Choroid plexus epithelial cell (primary cell): ENCODE measurements at regions not wholly inside any gene's neighbourhood (a gene's known extent, or its start where the extent isn't known, plus 50 kb on each side); places are given as distances from the start of the nearest gene placed in this dataset.

ENCODE experiments used
- DNase-seq: peaks from one replicate; pipeline ENCODE4 v3.0.0-alpha.2; 2010; ENCODE audit warnings: low read depth
- H3K4me3 ChIP-seq: 2 replicates; pipeline ENCODE4 v1.5.1; 2011; ENCODE audit warnings: low read depth, mild to moderate bottlenecking, control low read depth, low read length, moderate library complexity
- TF ChIP-seq, protein P1 (sequence below): conservative IDR thresholded peaks from 2 replicates; pipeline ENCODE4 v1.5.1; 2011; ENCODE audit warnings: low read depth, mild to moderate bottlenecking, control low read depth, inconsistent platforms, low read length, moderate library complexity

DNA sequence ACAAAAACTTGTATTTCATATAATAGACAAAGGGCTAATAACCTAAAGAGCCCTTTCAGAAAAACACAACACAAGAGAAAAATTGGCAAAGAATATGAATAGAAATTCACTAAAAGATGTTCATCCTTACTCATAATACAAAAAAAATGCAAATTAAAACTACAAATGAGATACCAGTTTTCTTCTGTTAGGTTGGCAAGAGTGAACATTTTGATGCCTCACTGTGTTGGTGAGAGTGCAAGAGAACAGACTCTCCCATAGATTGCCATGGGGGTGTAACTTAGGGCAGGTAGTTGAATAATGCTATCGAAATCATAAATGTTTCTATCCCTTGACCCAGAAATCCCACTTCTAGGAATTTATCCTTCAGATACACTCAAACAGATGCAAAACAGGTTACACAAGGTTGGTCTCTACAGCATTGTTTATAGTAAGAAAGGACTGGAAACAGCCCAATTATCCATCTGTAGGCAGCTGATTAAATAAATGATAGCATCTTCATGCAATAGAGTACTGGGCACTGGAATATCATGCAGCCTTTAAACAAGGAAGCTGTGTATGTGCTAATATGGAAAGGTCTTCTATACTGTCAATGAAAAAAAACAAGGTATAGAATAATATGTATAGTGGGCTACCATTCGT is 146.3 kb downstream of the TLE3 start:
- no peak for DNase-seq
- no peak overlapping the region for H3K4me3 ChIP-seq
- TF ChIP-seq, protein P1, sequence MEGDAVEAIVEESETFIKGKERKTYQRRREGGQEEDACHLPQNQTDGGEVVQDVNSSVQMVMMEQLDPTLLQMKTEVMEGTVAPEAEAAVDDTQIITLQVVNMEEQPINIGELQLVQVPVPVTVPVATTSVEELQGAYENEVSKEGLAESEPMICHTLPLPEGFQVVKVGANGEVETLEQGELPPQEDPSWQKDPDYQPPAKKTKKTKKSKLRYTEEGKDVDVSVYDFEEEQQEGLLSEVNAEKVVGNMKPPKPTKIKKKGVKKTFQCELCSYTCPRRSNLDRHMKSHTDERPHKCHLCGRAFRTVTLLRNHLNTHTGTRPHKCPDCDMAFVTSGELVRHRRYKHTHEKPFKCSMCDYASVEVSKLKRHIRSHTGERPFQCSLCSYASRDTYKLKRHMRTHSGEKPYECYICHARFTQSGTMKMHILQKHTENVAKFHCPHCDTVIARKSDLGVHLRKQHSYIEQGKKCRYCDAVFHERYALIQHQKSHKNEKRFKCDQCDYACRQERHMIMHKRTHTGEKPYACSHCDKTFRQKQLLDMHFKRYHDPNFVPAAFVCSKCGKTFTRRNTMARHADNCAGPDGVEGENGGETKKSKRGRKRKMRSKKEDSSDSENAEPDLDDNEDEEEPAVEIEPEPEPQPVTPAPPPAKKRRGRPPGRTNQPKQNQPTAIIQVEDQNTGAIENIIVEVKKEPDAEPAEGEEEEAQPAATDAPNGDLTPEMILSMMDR: no peak

DNA sequence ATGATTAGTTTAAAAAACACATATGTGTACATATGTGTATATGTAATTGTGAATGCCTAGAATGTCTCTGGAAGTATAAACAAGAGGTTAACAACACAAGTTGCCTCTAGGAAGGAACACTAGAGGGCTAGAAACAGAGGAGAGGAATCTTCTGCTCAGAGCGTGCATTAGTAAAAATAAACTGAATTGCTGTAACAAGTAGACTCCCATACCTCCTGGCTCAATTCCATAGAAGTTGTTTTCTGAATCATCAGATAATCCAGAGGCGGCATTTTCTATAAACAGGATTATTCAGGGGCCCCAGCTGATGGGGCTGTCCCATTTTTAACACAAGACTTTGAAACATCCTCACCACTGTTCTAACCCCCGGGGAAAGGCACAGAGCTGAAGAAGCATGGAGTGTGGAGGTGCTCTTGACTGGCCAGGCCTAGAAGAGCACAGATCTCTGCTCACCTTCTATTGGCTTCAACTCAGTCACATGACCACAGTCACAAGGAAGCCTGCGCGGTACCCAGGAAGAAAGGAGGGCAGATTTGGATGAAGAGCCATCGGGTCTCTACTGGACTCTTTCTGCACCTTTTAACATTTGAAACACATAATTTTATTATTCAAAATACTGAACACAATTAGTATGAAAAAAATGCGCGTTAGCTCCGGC is 145.7 kb downstream of the TLE3 start:
- TF ChIP-seq, protein P1: peak; percentile 44
- H3K4me3 ChIP-seq: no peak overlapping the region
- peak; percentile 64 for DNase-seq

DNA sequence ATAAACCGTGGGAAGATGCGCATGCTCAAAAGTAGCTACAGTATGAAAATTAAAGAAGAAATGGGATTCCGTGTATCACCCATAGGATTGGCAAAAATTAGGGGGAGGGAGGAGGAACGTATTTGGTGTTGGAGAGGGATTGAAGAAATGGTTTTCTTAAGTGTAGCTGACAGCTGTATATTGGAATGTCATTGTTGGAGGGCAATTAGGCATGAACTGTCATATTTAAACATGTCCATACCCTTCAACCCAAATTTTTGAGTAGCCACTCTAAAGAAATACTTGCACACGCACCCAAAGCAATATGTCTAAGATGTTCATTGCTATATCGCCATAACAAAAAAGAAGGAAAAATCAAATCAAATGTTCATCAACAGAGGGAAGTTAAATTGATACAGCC is 144.7 kb downstream of the TLE3 start:
- TF ChIP-seq, protein P1: no peak
- no peak for DNase-seq
- H3K4me3 ChIP-seq: no peak overlapping the region

DNA sequence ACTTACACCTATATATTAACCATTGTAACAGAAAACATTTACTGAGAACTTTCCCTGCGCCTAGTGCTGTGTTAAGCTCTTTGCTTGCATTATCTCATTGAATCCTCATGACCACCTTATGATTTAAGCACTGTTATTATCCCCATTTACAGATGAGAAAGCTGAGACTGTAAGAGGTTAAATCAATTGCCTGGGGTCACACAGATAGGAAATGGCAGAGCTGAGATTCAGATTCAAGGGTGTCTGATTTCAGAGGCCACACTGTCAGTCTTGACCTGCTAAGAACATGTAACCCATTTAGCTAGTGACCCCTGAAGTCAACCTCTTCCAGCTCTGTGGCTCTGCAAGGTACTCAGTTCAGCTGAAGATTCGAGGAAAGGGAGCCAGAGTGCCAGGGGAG is 143.9 kb downstream of the TLE3 start:
- H3K4me3 ChIP-seq: no peak overlapping the region
- no peak for DNase-seq
- TF ChIP-seq, protein P1: no peak

DNA sequence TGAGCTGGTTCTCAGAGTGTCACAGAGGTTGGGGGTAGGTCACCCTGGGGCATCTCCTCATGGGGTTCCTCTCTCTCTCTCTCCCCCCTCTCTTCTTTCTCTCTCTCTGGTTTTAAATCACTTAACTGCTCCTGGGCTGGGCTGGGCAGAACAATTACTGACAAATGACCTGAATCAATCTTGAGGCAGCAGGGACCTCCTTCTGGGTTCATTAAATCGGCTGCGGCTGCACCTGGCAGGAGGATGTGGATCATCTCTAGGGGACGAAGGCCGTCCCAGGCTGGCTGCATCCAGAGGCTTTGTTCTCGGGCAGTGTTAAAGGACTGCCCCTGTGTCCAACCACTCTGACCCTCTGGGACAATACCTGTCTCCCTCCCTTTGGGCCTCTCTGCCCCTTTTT is 143.1 kb downstream of the TLE3 start:
- no peak for DNase-seq
- H3K4me3 ChIP-seq: no peak overlapping the region
- TF ChIP-seq, protein P1: no peak

DNA sequence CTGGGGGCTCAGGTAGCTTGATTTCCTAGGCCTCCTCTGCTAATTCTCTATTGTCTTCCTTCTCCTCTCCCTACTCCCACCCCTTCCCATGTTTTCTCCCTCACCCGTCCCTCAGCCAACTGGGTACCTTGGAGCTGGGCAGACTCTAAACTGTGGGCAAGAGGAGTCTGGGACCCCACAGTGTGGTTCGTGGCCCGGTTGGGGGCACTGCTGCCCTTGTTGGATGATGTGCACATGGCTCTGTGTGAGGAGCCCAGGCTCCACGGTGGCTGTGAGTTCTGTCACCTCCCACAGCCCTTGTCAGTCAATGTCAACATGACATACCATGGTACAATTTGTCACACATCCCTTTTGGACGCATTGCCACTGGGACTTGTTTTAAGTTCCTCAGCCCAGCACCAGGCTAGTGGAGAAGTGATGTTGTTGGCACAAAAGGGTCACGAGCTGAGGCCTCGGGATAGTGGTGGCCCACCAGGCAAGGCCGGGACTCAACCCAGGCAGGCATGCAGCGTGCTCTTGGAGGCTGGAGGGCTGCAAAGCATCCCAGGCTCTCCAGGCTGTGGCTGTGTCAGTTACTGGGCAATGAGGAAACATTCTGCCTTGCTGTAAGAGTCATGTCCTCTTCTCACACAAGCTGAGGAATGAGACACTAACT is 142.3 kb downstream of the TLE3 start:
- DNase-seq: no peak
- no peak overlapping the region for H3K4me3 ChIP-seq
- TF ChIP-seq, protein P1: no peak
